ENCODE measurements at regions not wholly inside any gene's neighbourhood (a gene's known extent, or its start where the extent isn't known, plus 50 kb on each side); places are given as distances from the start of the nearest gene placed in this dataset.

- DNase-seq (ENCODE audit: low read depth): no peak
- TF ChIP-seq CTCF (conservative IDR thresholded peaks at IDR 0.05; ENCODE audit: low read depth, low read length): no peak
- H3K4me3 ChIP-seq (ENCODE audit: low read depth, low read length): no peak overlapping the region
These were observed 51.0 kb upstream of the BARX2 start for GRCh38 chr11:129324533-129325175.

GRCh38 chr11:129323896-129324502 lies 51.6 kb upstream of the BARX2 start:
- TF ChIP-seq CTCF (conservative IDR thresholded peaks at IDR 0.05; ENCODE audit: low read depth, low read length): no peak
- no peak for DNase-seq (ENCODE audit: low read depth)

GRCh38 chr11:129322941-129323340 lies 52.7 kb upstream of the BARX2 start:
- no peak overlapping the region for H3K4me3 ChIP-seq (ENCODE audit: low read depth, low read length)
- no peak for DNase-seq (ENCODE audit: low read depth)
- no peak for TF ChIP-seq CTCF (conservative IDR thresholded peaks at IDR 0.05; ENCODE audit: low read depth, low read length)

More at GRCh38 chr11:129323896-129324502, 51.6 kb upstream of the BARX2 start:
- H3K4me3 ChIP-seq (ENCODE audit: low read depth, low read length): no peak overlapping the region

- no peak overlapping the region for H3K4me3 ChIP-seq (ENCODE audit: low read depth, low read length)
- DNase-seq (ENCODE audit: low read depth): no peak
- no peak for TF ChIP-seq CTCF (conservative IDR thresholded peaks at IDR 0.05; ENCODE audit: low read depth, low read length)
These were observed 54.6 kb upstream of the BARX2 start for GRCh38 chr11:129321076-129321475.

- no peak overlapping the region for H3K4me3 ChIP-seq (ENCODE audit: low read depth, low read length)
- no peak for DNase-seq (ENCODE audit: low read depth)
- TF ChIP-seq CTCF (conservative IDR thresholded peaks at IDR 0.05; ENCODE audit: low read depth, low read length): no peak
These were observed 55.2 kb upstream of the BARX2 start for GRCh38 chr11:129320494-129320893.

GRCh38 chr11:129319751-129320150 lies 55.9 kb upstream of the BARX2 start:
- TF ChIP-seq CTCF (conservative IDR thresholded peaks at IDR 0.05; ENCODE audit: low read depth, low read length): no peak
- no peak overlapping the region for H3K4me3 ChIP-seq (ENCODE audit: low read depth, low read length)
- DNase-seq (ENCODE audit: low read depth): no peak

- DNase-seq (ENCODE audit: low read depth): no peak
- TF ChIP-seq CTCF (conservative IDR thresholded peaks at IDR 0.05; ENCODE audit: low read depth, low read length): no peak
- no peak overlapping the region for H3K4me3 ChIP-seq (ENCODE audit: low read depth, low read length)
These were observed 56.4 kb upstream of the BARX2 start for GRCh38 chr11:129319201-129319600.

Measured in epithelial cell of proximal tubule (primary cell).